ENCODE measurements at regions not wholly inside any gene's neighbourhood (a gene's known extent, or its start where the extent isn't known, plus 50 kb on each side); places are given as distances from the start of the nearest gene placed in this dataset.

- no peaks in the 10 kb centered on the region for H3K36me3 ChIP-seq (ENCODE audit: control insufficient read depth, insufficient read depth, low read length)
- no peaks in the 10 kb centered on the region for H3K4me1 ChIP-seq (ENCODE audit: control insufficient read depth, insufficient read depth, low read length)
- H3K4me3 ChIP-seq (ENCODE audit: low read depth, low read length) = no peak overlapping the region
- H3K9me3 ChIP-seq (ENCODE audit: control insufficient read depth, insufficient read depth, low read length) = no peaks in the 10 kb centered on the region
- no peaks in the 10 kb centered on the region for H3K27me3 ChIP-seq (ENCODE audit: control insufficient read depth, insufficient read depth, low read length)
- DNase-seq (ENCODE audit: low read depth in 4 of 6, low spot score in 6 of 6) = no peak
- no peak overlapping the region for H3K27ac ChIP-seq (ENCODE audit: low read depth, low read length)
- 57% methylated on average over 4 of the region's 4 CpGs for WGBS (ENCODE audit: insufficient coverage)
These were observed 87.6 kb upstream of the JADE1 start for GRCh38 chr4:128721896-128722295.

- no peak for DNase-seq (ENCODE audit: low read depth in 4 of 6, low spot score in 6 of 6)
- no peaks in the 10 kb centered on the region for H3K4me1 ChIP-seq (ENCODE audit: control insufficient read depth, insufficient read depth, low read length)
- no CpG with 5 or more reads among the region's 4 CpGs for WGBS (ENCODE audit: insufficient coverage)
These were observed 89.2 kb upstream of the JADE1 start for GRCh38 chr4:128720270-128720669.

GRCh38 chr4:128718768-128719167, 90.7 kb upstream of the JADE1 start:
- Histone ChIP-seq H3K36me3 (ENCODE audit: control insufficient read depth, insufficient read depth, low read length) (no peaks in the 10 kb centered on the region), H3K4me3 (ENCODE audit: low read depth, low read length) (no peak overlapping the region), H3K27ac (ENCODE audit: low read depth, low read length) (no peak overlapping the region), H3K4me1 (ENCODE audit: control insufficient read depth, insufficient read depth, low read length) (no peaks in the 10 kb centered on the region), H3K9me3 (ENCODE audit: control insufficient read depth, insufficient read depth, low read length) (no peaks in the 10 kb centered on the region), H3K27me3 (ENCODE audit: control insufficient read depth, insufficient read depth, low read length) (no peaks in the 10 kb centered on the region)
- peak in 1 of 6 donors; percentile 68 for DNase-seq (ENCODE audit: low read depth in 4 of 6, low spot score in 6 of 6)
- WGBS (ENCODE audit: insufficient coverage) = no CpG with 5 or more reads among the region's 1 CpG

More at GRCh38 chr4:128720270-128720669, 89.2 kb upstream of the JADE1 start:
- Histone ChIP-seq H3K27me3 (ENCODE audit: control insufficient read depth, insufficient read depth, low read length) (no peaks in the 10 kb centered on the region), H3K36me3 (ENCODE audit: control insufficient read depth, insufficient read depth, low read length) (no peaks in the 10 kb centered on the region), H3K4me3 (ENCODE audit: low read depth, low read length) (no peak overlapping the region), H3K9me3 (ENCODE audit: control insufficient read depth, insufficient read depth, low read length) (no peaks in the 10 kb centered on the region), H3K27ac (ENCODE audit: low read depth, low read length) (no peak overlapping the region)

GRCh38 chr4:128716338-128716737, 93.2 kb upstream of the JADE1 start:
- H3K4me3 ChIP-seq (ENCODE audit: low read depth, low read length) = no peak overlapping the region
- no peaks in the 10 kb centered on the region for H3K36me3 ChIP-seq (ENCODE audit: control insufficient read depth, insufficient read depth, low read length)
- no peaks in the 10 kb centered on the region for H3K27me3 ChIP-seq (ENCODE audit: control insufficient read depth, insufficient read depth, low read length)
- no peaks in the 10 kb centered on the region for H3K9me3 ChIP-seq (ENCODE audit: control insufficient read depth, insufficient read depth, low read length)
- H3K27ac ChIP-seq (ENCODE audit: low read depth, low read length) = no peak overlapping the region
- 38% methylated on average over 2 of the region's 4 CpGs for WGBS (ENCODE audit: insufficient coverage)
- peak in 1 of 6 donors; percentile 84 for DNase-seq (ENCODE audit: low read depth in 4 of 6, low spot score in 6 of 6)
- H3K4me1 ChIP-seq (ENCODE audit: control insufficient read depth, insufficient read depth, low read length) = no peaks in the 10 kb centered on the region

- DNase-seq (ENCODE audit: low read depth in 4 of 6, low spot score in 6 of 6) = no peak
- no peaks in the 10 kb centered on the region for H3K4me1 ChIP-seq (ENCODE audit: control insufficient read depth, insufficient read depth, low read length)
- no peaks in the 10 kb centered on the region for H3K36me3 ChIP-seq (ENCODE audit: control insufficient read depth, insufficient read depth, low read length)
- WGBS (ENCODE audit: insufficient coverage) = no CpG with 5 or more reads among the region's 5 CpGs
- no peak overlapping the region for H3K4me3 ChIP-seq (ENCODE audit: low read depth, low read length)
- no peak overlapping the region for H3K27ac ChIP-seq (ENCODE audit: low read depth, low read length)
- no peaks in the 10 kb centered on the region for H3K9me3 ChIP-seq (ENCODE audit: control insufficient read depth, insufficient read depth, low read length)
- no peaks in the 10 kb centered on the region for H3K27me3 ChIP-seq (ENCODE audit: control insufficient read depth, insufficient read depth, low read length)
These were observed 93.9 kb upstream of the JADE1 start for GRCh38 chr4:128715616-128716015.

GRCh38 chr4:128711361-128711760, 98.1 kb upstream of the JADE1 start:
- Histone ChIP-seq H3K4me1 (ENCODE audit: control insufficient read depth, insufficient read depth, low read length) (no peaks in the 10 kb centered on the region), H3K27ac (ENCODE audit: low read depth, low read length) (no peak overlapping the region), H3K36me3 (ENCODE audit: control insufficient read depth, insufficient read depth, low read length) (no peaks in the 10 kb centered on the region), H3K9me3 (ENCODE audit: control insufficient read depth, insufficient read depth, low read length) (no peaks in the 10 kb centered on the region), H3K4me3 (ENCODE audit: low read depth, low read length) (no peak overlapping the region), H3K27me3 (ENCODE audit: control insufficient read depth, insufficient read depth, low read length) (no peaks in the 10 kb centered on the region)
- no peak for DNase-seq (ENCODE audit: low read depth in 4 of 6, low spot score in 6 of 6)
- WGBS (ENCODE audit: insufficient coverage) = 100% methylated on average over 1 of the region's 1 CpG

- no peak overlapping the region for H3K27ac ChIP-seq (ENCODE audit: low read depth, low read length)
- no peaks in the 10 kb centered on the region for H3K27me3 ChIP-seq (ENCODE audit: control insufficient read depth, insufficient read depth, low read length)
- no peak overlapping the region for H3K4me3 ChIP-seq (ENCODE audit: low read depth, low read length)
- no peaks in the 10 kb centered on the region for H3K9me3 ChIP-seq (ENCODE audit: control insufficient read depth, insufficient read depth, low read length)
- H3K4me1 ChIP-seq (ENCODE audit: control insufficient read depth, insufficient read depth, low read length) = no peaks in the 10 kb centered on the region
- no peaks in the 10 kb centered on the region for H3K36me3 ChIP-seq (ENCODE audit: control insufficient read depth, insufficient read depth, low read length)
- WGBS (ENCODE audit: insufficient coverage) = 93% methylated on average over 3 of the region's 4 CpGs
- DNase-seq (ENCODE audit: low read depth in 4 of 6, low spot score in 6 of 6) = no peak
These were observed 100.2 kb upstream of the JADE1 start for GRCh38 chr4:128709268-128709667.

- WGBS (ENCODE audit: insufficient coverage) = 43% methylated on average over 4 of the region's 6 CpGs
- DNase-seq (ENCODE audit: low read depth in 4 of 6, low spot score in 6 of 6) = no peak
- Histone ChIP-seq H3K4me3 (ENCODE audit: low read depth, low read length) (no peak overlapping the region), H3K27me3 (ENCODE audit: control insufficient read depth, insufficient read depth, low read length) (no peaks in the 10 kb centered on the region), H3K4me1 (ENCODE audit: control insufficient read depth, insufficient read depth, low read length) (no peaks in the 10 kb centered on the region), H3K36me3 (ENCODE audit: control insufficient read depth, insufficient read depth, low read length) (no peaks in the 10 kb centered on the region), H3K27ac (ENCODE audit: low read depth, low read length) (no peak overlapping the region), H3K9me3 (ENCODE audit: control insufficient read depth, insufficient read depth, low read length) (no peaks in the 10 kb centered on the region)
These were observed 101.6 kb upstream of the JADE1 start for GRCh38 chr4:128707864-128708263.

- WGBS (ENCODE audit: insufficient coverage) = 95% methylated on average over 10 of the region's 14 CpGs
- no peaks in the 10 kb centered on the region for H3K27me3 ChIP-seq (ENCODE audit: control insufficient read depth, insufficient read depth, low read length)
- no peaks in the 10 kb centered on the region for H3K36me3 ChIP-seq (ENCODE audit: control insufficient read depth, insufficient read depth, low read length)
- H3K9me3 ChIP-seq (ENCODE audit: control insufficient read depth, insufficient read depth, low read length) = no peaks in the 10 kb centered on the region
- DNase-seq (ENCODE audit: low read depth in 4 of 6, low spot score in 6 of 6) = no peak
- no peak overlapping the region for H3K4me3 ChIP-seq (ENCODE audit: low read depth, low read length)
- no peaks in the 10 kb centered on the region for H3K4me1 ChIP-seq (ENCODE audit: control insufficient read depth, insufficient read depth, low read length)
- no peak overlapping the region for H3K27ac ChIP-seq (ENCODE audit: low read depth, low read length)
These were observed 105.6 kb upstream of the JADE1 start for GRCh38 chr4:128703948-128704347.

GRCh38 chr4:128700659-128701350, 108.7 kb upstream of the JADE1 start:
- DNase-seq (ENCODE audit: low read depth in 4 of 6, low spot score in 6 of 6) = no peak
- H3K27ac ChIP-seq (ENCODE audit: low read depth, low read length) = no peak overlapping the region
- no peaks in the 10 kb centered on the region for H3K9me3 ChIP-seq (ENCODE audit: control insufficient read depth, insufficient read depth, low read length)
- no peaks in the 10 kb centered on the region for H3K36me3 ChIP-seq (ENCODE audit: control insufficient read depth, insufficient read depth, low read length)
- H3K4me3 ChIP-seq (ENCODE audit: low read depth, low read length) = no peak overlapping the region
- no CpG with 5 or more reads among the region's 1 CpG for WGBS (ENCODE audit: insufficient coverage)
- H3K4me1 ChIP-seq (ENCODE audit: control insufficient read depth, insufficient read depth, low read length) = no peaks in the 10 kb centered on the region
- no peaks in the 10 kb centered on the region for H3K27me3 ChIP-seq (ENCODE audit: control insufficient read depth, insufficient read depth, low read length)

Measured in spinal cord (tissue), 9 donors.